ENCODE measurements at regions not wholly inside any gene's neighbourhood (a gene's known extent, or its start where the extent isn't known, plus 50 kb on each side); places are given as distances from the start of the nearest gene placed in this dataset.

- TF ChIP-seq POLR2A (IDR thresholded peaks at IDR 0.05): no peak
- TF ChIP-seq CTCF (IDR thresholded peaks at IDR 0.05): no peak
- no peak for TF ChIP-seq EP300 (IDR thresholded peaks at IDR 0.05)
- no peak for TF ChIP-seq POLR2AphosphoS5 (IDR thresholded peaks at IDR 0.05)
These were observed 322.3 kb downstream of the TSN start for GRCh38 chr2:122077771-122078170.

All from gastroesophageal sphincter (tissue), 3 donors.